ENCODE measurements at regions not wholly inside any gene's neighbourhood (a gene's known extent, or its start where the extent isn't known, plus 50 kb on each side); places are given as distances from the start of the nearest gene placed in this dataset.
"Not testable (repeated sequence)": the region's sequence is repeated elsewhere in the genome, so short reads cannot be mapped to it uniquely, and the experiment has no call there.

- no peak for DNase-seq (ENCODE audit: low read depth, low spot score)
Measured at GRCh38 chr1:61580417-61580816, 144.5 kb downstream of the TM2D1 start.

- no peak for DNase-seq (ENCODE audit: low read depth, low spot score)
Measured at GRCh38 chr1:61579802-61580201, 145.1 kb downstream of the TM2D1 start.

- DNase-seq (ENCODE audit: low read depth, low spot score), result no peak
Measured at GRCh38 chr1:61572046-61572445, 152.9 kb downstream of the TM2D1 start.

- DNase-seq (ENCODE audit: low read depth, low spot score), result no peak
Measured at GRCh38 chr1:61570191-61570590, 154.8 kb downstream of the TM2D1 start.

GRCh38 chr1:61569303-61569621 lies 155.7 kb downstream of the TM2D1 start:
- DNase-seq (ENCODE audit: low read depth, low spot score), result no peak

- no peak for DNase-seq (ENCODE audit: low read depth, low spot score)
Measured at GRCh38 chr1:61568460-61569302, 156.3 kb downstream of the TM2D1 start.

- no peak for DNase-seq (ENCODE audit: low read depth, low spot score)
Measured at GRCh38 chr1:61566177-61566576, 158.8 kb downstream of the TM2D1 start.

GRCh38 chr1:61563611-61564010 lies 161.3 kb downstream of the TM2D1 start:
- DNase-seq (ENCODE audit: low read depth, low spot score), result no peak

GRCh38 chr1:61561666-61562065 lies 163.3 kb downstream of the TM2D1 start:
- DNase-seq (ENCODE audit: low read depth, low spot score), result no peak

GRCh38 chr1:61560385-61560784 lies 164.6 kb downstream of the TM2D1 start:
- DNase-seq (ENCODE audit: low read depth, low spot score), result no peak

GRCh38 chr1:61556631-61557030 lies 168.3 kb downstream of the TM2D1 start:
- no peak for DNase-seq (ENCODE audit: low read depth, low spot score)

- no peak for DNase-seq (ENCODE audit: low read depth, low spot score)
Measured at GRCh38 chr1:61552630-61553305, 172.2 kb downstream of the TM2D1 start.

GRCh38 chr1:61547302-61547701 lies 177.6 kb downstream of the TM2D1 start:
- not testable (repeated sequence) for DNase-seq (ENCODE audit: low read depth, low spot score)

- not testable (repeated sequence) for DNase-seq (ENCODE audit: low read depth, low spot score)
Measured at GRCh38 chr1:61544870-61545269, 180.1 kb downstream of the TM2D1 start.

- not testable (repeated sequence) for DNase-seq (ENCODE audit: low read depth, low spot score)
Measured at GRCh38 chr1:61543498-61543897, 181.4 kb downstream of the TM2D1 start.

- no peak for DNase-seq (ENCODE audit: low read depth, low spot score)
Measured at GRCh38 chr1:61539720-61540462, 185.1 kb downstream of the TM2D1 start.

- no peak for DNase-seq (ENCODE audit: low read depth, low spot score)
Measured at GRCh38 chr1:61538228-61538627, 186.7 kb downstream of the TM2D1 start.

GRCh38 chr1:61536174-61537108 lies 188.5 kb downstream of the TM2D1 start:
- no peak for DNase-seq (ENCODE audit: low read depth, low spot score)

- no peak for DNase-seq (ENCODE audit: low read depth, low spot score)
Measured at GRCh38 chr1:61534847-61535246, 190.1 kb downstream of the TM2D1 start.

GRCh38 chr1:61533546-61533945 lies 191.4 kb downstream of the TM2D1 start:
- no peak for DNase-seq (ENCODE audit: low read depth, low spot score)

GRCh38 chr1:61531716-61532115 lies 193.2 kb downstream of the TM2D1 start:
- no peak for DNase-seq (ENCODE audit: low read depth, low spot score)
